ENCODE measurements at regions not wholly inside any gene's neighbourhood (a gene's known extent, or its start where the extent isn't known, plus 50 kb on each side); places are given as distances from the start of the nearest gene placed in this dataset.

DNA sequence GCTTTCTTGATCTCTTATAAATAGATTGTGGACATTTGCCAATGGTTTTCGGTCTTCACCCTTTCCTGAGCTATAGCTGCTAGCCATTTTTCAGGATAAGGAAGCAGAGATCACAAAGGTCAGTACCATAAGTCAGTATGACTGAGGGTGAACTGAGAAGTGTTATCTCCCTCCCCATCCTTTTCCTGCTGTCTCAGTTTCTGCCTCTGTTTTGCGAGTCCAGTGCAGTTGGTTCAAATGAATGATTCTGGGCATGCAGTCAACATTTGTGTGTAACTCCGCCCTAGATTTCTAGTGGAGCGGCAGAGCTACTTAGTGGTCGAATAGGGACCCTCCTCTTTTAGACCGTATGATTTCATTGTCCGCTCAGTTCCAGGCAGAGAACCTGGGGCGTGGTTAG, 460.8 kb upstream of the ARGLU1 start:
- H3K27ac ChIP-seq = no peak overlapping the region
- no peaks in the 10 kb centered on the region for H3K9me3 ChIP-seq
- no peaks in the 10 kb centered on the region for H3K36me3 ChIP-seq
- no peaks in the 10 kb centered on the region for H3K4me1 ChIP-seq
- TF ChIP-seq, protein P1, sequence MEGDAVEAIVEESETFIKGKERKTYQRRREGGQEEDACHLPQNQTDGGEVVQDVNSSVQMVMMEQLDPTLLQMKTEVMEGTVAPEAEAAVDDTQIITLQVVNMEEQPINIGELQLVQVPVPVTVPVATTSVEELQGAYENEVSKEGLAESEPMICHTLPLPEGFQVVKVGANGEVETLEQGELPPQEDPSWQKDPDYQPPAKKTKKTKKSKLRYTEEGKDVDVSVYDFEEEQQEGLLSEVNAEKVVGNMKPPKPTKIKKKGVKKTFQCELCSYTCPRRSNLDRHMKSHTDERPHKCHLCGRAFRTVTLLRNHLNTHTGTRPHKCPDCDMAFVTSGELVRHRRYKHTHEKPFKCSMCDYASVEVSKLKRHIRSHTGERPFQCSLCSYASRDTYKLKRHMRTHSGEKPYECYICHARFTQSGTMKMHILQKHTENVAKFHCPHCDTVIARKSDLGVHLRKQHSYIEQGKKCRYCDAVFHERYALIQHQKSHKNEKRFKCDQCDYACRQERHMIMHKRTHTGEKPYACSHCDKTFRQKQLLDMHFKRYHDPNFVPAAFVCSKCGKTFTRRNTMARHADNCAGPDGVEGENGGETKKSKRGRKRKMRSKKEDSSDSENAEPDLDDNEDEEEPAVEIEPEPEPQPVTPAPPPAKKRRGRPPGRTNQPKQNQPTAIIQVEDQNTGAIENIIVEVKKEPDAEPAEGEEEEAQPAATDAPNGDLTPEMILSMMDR (IDR thresholded peaks at IDR 0.05) = no peak
- H3K4me3 ChIP-seq = no peak overlapping the region
- no peaks in the 10 kb centered on the region for H3K27me3 ChIP-seq
- DNase-seq (ENCODE audit: low spot score) = no peak

DNA sequence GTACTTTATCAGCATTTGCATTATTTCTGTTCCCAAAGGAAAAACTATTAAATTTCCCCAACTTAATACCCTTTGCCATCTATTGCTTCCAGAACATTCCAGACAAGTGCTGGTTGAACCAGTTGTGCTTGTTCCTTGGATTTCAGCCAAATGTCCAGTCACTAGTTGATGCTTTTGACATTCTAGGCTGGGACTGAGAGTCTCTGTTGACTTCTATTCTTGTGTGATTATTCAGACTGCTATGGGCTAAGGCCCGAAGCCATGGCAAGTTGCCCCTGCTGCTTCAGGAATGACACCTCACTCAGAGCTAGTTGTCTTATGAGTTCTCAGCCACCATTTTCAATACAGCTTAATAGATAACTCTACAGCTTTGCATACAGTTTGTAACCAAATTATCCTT, 458.1 kb upstream of the ARGLU1 start:
- Histone ChIP-seq H3K27me3 (no peaks in the 10 kb centered on the region), H3K36me3 (no peaks in the 10 kb centered on the region), H3K4me1 (no peaks in the 10 kb centered on the region), H3K27ac (peak overlapping the region in 1 of 2 donors; percentile 35), H3K9me3 (no peaks in the 10 kb centered on the region), H3K4me3 (no peak overlapping the region)
- DNase-seq (ENCODE audit: low spot score) = no peak
- TF ChIP-seq, protein P1 (IDR thresholded peaks at IDR 0.05) = no peak

DNA sequence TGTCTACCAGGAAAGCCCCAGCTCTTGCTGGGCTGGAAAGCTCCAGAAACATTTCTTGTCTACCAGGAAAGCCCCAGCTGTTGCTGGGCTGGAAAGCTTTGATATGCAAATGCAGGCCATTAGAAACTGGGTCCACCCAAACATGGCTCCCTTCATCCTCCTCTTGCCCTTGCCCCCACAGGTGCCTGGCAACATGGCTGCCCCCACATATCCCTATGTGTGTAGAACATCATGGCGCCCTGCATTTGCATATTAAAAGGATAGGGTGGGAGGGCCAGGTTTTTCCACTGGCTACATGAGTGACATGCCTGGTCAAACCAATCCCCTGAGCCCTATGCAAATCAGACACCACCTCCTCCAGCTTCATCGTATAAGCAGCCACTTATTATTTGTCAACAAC, 455.4 kb upstream of the ARGLU1 start:
- TF ChIP-seq, protein P1 (IDR thresholded peaks at IDR 0.05) = no peak
- DNase-seq (ENCODE audit: low spot score) = no peak
- no peaks in the 10 kb centered on the region for H3K4me1 ChIP-seq
- H3K4me3 ChIP-seq = no peak overlapping the region
- no peaks in the 10 kb centered on the region for H3K27me3 ChIP-seq
- no peak overlapping the region for H3K27ac ChIP-seq
- H3K36me3 ChIP-seq = no peaks in the 10 kb centered on the region
- H3K9me3 ChIP-seq = no peaks in the 10 kb centered on the region

DNA sequence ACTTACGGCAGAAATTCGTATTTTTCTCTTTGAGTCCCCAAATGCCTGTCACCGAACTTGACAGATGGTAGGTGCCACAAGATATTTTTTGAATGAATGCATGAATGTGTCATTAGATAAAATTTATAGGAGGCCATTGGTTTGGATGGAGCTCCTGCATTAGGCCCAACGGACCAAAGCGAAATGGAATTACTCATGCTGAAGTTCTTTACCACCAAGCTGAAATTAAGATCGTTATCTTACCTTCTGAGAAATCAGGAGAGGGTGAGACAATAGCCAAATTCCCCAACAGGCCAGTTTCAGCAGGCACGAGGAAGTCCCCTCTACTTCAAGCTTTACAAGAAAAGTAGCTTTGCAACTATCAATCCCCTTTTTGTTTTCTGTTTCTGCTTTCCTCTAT, 452.5 kb upstream of the ARGLU1 start:
- H3K4me3 ChIP-seq = no peak overlapping the region
- H3K27me3 ChIP-seq = no peaks in the 10 kb centered on the region
- DNase-seq (ENCODE audit: low spot score) = no peak
- TF ChIP-seq, protein P1 (IDR thresholded peaks at IDR 0.05) = no peak
- H3K4me1 ChIP-seq = no peaks in the 10 kb centered on the region
- no peaks in the 10 kb centered on the region for H3K36me3 ChIP-seq
- no peak overlapping the region for H3K27ac ChIP-seq
- no peaks in the 10 kb centered on the region for H3K9me3 ChIP-seq

DNA sequence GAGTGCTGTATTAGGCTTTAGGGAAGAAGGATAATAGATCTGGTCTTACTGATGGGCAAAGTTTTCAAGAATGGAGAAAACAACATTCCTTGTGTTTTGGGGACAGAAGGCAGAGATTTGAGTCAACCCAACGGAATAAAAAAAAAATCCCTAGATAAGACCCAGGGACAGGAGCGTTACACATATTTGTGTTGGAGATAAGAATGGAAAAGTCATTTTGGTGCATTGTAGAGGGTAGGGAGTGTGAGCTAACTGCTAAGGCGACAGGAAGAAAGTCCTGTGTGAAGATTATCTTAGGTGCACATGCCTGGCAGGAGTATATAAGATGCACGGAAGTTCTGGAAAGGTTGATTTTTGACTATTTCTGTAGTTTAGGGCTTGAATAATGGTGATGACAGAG, 450.3 kb upstream of the ARGLU1 start:
- no peaks in the 10 kb centered on the region for H3K27me3 ChIP-seq
- H3K4me3 ChIP-seq = no peak overlapping the region
- no peak overlapping the region for H3K27ac ChIP-seq
- no peaks in the 10 kb centered on the region for H3K9me3 ChIP-seq
- TF ChIP-seq, protein P1 (IDR thresholded peaks at IDR 0.05) = no peak
- H3K36me3 ChIP-seq = no peaks in the 10 kb centered on the region
- no peak for DNase-seq (ENCODE audit: low spot score)
- H3K4me1 ChIP-seq = no peaks in the 10 kb centered on the region

DNA sequence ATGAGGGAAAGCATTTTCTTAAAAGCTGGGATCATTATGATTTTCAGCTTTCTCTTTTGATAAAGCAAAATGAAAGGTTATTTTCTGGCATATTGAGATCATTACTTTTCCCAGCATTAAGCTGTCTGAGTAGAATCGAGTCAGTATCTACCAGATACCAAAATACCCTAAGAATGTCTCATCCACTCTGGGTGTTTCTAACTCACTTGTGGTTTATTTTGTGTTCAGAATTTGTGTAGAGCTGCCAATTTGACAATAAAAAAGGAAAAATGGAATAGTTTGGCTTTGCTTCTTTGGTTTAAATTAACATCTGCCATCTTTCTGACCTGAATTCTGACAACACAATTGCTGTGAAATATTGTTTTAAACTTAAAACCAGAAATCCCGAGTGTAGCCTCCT, 438.7 kb upstream of the ARGLU1 start:
- TF ChIP-seq, protein P1 (IDR thresholded peaks at IDR 0.05) = no peak
- Histone ChIP-seq H3K27me3 (no peaks in the 10 kb centered on the region), H3K27ac (no peak overlapping the region), H3K9me3 (no peaks in the 10 kb centered on the region), H3K36me3 (no peaks in the 10 kb centered on the region), H3K4me3 (no peak overlapping the region), H3K4me1 (no peaks in the 10 kb centered on the region)
- no peak for DNase-seq (ENCODE audit: low spot score)
